ENCODE measurements at regions not wholly inside any gene's neighbourhood (a gene's known extent, or its start where the extent isn't known, plus 50 kb on each side); places are given as distances from the start of the nearest gene placed in this dataset.

DNA sequence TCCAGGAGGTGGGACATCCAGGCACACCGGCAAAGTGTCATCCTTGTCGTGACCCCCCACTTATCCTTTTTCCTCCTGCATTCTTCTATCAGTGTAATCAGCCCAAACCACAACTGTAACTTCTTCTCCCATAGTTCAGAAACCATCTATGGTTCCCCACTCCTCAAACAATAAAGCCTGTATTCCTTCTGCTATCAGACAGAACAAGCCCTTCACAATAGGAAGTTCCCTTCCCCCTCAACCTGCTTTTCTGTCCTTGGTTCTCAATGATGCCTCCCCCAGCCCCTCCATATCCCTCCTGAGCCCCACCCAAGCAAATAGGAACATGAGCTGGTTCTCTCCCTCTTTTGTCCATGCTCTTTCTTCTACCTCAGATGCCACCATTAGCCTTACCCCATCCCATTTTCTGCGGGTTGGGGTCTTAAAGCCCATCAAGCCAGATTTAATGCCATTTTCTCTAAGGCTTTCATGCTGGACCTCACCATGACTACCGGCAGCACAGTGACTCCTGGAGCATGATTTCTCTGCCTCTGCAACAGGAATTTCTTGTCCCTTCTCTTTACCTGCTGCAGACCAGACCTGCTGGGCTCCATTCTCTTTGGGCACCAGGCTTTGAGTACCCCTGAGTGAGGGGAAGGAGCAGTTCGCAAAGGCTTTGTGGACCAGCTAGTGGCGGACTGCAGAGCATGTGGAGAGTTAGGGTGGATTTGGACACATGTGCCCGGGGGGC is 92.8 kb upstream of the PAX2 start:
- DNase-seq (ENCODE audit: low spot score) = no peak
- no peak for TF ChIP-seq CTCF (IDR thresholded peaks at IDR 0.05; ENCODE audit: extremely low read depth, missing control alignments)

DNA sequence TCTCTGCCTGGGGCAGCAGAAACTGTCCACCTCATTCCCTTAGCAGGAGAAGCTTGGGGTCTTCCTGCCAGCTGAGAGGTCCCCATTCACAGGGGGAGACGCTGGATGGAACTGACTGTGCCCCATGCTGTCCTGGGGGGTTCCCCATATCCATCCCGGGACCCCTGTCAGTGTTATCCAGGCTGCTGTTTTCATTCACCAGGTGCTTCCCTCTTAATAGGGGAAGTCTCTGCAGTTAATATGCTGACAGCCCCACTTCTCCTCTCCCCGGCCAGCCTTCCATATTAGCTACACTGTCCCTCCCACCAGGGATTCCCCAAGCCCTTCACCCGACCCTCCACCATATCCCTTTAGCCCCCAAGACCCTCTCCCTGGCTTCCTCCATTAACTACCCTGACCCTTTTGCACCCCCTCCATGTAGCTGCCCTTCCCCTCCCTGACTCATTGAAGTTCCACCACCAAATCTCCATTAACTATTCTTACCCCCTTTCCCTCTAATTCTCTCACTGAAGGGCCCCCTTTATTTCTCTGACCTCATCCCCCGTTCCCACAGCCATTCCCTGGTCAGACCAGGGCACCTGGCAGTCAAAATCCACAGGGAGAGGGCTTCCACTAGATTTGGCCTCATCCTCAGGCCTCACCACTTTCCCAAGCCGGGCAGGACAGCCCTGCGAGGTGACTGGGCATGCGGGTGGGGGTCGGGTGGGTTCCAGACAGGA is 92.0 kb upstream of the PAX2 start:
- DNase-seq (ENCODE audit: low spot score) = no peak
- no peak for TF ChIP-seq CTCF (IDR thresholded peaks at IDR 0.05; ENCODE audit: extremely low read depth, missing control alignments)

DNA sequence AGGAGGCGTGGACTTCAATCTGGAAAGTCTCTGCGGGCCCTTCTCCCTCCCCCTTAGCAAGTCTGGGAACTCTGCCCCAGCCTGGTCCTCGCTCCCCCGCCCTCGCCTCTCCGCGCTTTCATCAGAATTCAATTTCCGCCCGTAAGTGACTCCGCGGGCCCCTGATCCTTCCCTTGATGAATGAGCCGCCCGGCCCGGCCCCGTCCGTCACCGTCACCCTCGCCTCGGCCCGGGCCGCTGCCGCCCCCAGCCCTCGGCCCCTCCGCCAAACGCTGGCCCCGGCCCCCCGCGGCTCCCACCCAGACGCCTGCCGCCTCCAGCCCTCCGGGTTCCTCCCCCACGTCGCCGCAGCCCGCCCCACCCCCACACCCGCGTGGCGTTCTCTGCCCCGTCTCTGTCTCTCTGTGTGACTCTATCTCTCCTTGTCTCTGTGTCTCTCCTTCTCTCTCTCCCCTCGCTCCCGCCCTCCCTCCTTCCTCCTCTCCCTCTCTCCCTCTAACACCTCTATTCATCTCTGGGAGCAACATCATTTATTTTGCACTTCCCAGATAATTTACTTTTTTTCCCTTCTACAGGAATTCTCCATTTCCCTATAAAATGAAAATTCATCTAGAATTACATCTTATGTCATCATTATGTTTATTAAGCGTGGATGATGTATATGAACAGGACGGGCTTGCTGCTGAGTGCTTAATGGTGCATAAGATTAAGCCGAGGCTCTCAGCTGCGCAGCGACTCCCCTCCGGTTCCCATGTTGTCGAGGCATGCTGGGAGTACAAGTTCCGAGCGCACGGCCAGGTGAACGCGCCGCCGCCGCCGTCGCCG is 91.2 kb upstream of the PAX2 start:
- TF ChIP-seq CTCF (IDR thresholded peaks at IDR 0.05; ENCODE audit: extremely low read depth, missing control alignments) = no peak
- DNase-seq (ENCODE audit: low spot score) = no peak

GRCh38 chr10:100654782-100655325 is 90.5 kb upstream of the PAX2 start:
- no peak for DNase-seq (ENCODE audit: low spot score)
- TF ChIP-seq CTCF (IDR thresholded peaks at IDR 0.05; ENCODE audit: extremely low read depth, missing control alignments) = no peak

- DNase-seq (ENCODE audit: low spot score) = no peak
- no peak for TF ChIP-seq CTCF (IDR thresholded peaks at IDR 0.05; ENCODE audit: extremely low read depth, missing control alignments)
Measured at GRCh38 chr10:100655326-100655759, 90.0 kb upstream of the PAX2 start.

GRCh38 chr10:100655760-100656421 is 89.5 kb upstream of the PAX2 start:
- DNase-seq (ENCODE audit: low spot score) = no peak
- TF ChIP-seq CTCF (IDR thresholded peaks at IDR 0.05; ENCODE audit: extremely low read depth, missing control alignments) = no peak

Measured in GM20000 (cell line).